Globus pallidus (tissue), 1 donor: ENCODE measurements at regions not wholly inside any gene's neighbourhood (a gene's known extent, or its start where the extent isn't known, plus 50 kb on each side); places are given as distances from the start of the nearest gene placed in this dataset.
"Not testable (repeated sequence)": the region's sequence is repeated elsewhere in the genome, so short reads cannot be mapped to it uniquely, and the experiment has no call there.

Experiments
- DNase-seq: peaks from one replicate; pipeline ENCODE4 v3.0.0-alpha.2; 2015; ENCODE audit warnings: low spot score

- no peak for DNase-seq
Observed at GRCh38 chr20:48231253-48231930, 446.1 kb upstream of the SULF2 start.

GRCh38 chr20:48230216-48230615 lies 444.9 kb upstream of the SULF2 start:
- DNase-seq = no peak

- DNase-seq = no peak
Observed at GRCh38 chr20:48227381-48227780, 442.1 kb upstream of the SULF2 start.

GRCh38 chr20:48226642-48227041 lies 441.4 kb upstream of the SULF2 start:
- no peak for DNase-seq

GRCh38 chr20:48224533-48225050 lies 439.3 kb upstream of the SULF2 start:
- DNase-seq = no peak

- no peak for DNase-seq
Observed at GRCh38 chr20:48223715-48224114, 438.4 kb upstream of the SULF2 start.

GRCh38 chr20:48222595-48223180 lies 437.4 kb upstream of the SULF2 start:
- no peak for DNase-seq

GRCh38 chr20:48220033-48220633 lies 434.9 kb upstream of the SULF2 start:
- no peak for DNase-seq

GRCh38 chr20:48219306-48219705 lies 434.0 kb upstream of the SULF2 start:
- DNase-seq = no peak

- DNase-seq = no peak
Observed at GRCh38 chr20:48217190-48217589, 431.9 kb upstream of the SULF2 start.

- DNase-seq = no peak
Observed at GRCh38 chr20:48215536-48215935, 430.3 kb upstream of the SULF2 start.

- DNase-seq = no peak
Observed at GRCh38 chr20:48214601-48215000, 429.3 kb upstream of the SULF2 start.

- not testable (repeated sequence) for DNase-seq
Observed at GRCh38 chr20:48213635-48214034, 428.4 kb upstream of the SULF2 start.

- DNase-seq = no peak
Observed at GRCh38 chr20:48212806-48213509, 427.7 kb upstream of the SULF2 start.

- no peak for DNase-seq
Observed at GRCh38 chr20:48211847-48212246, 426.6 kb upstream of the SULF2 start.

- DNase-seq = no peak
Observed at GRCh38 chr20:48211238-48211637, 426.0 kb upstream of the SULF2 start.

- no peak for DNase-seq
Observed at GRCh38 chr20:48210111-48211027, 425.1 kb upstream of the SULF2 start.

GRCh38 chr20:48209102-48209501 lies 423.8 kb upstream of the SULF2 start:
- no peak for DNase-seq

- no peak for DNase-seq
Observed at GRCh38 chr20:48208176-48208575, 422.9 kb upstream of the SULF2 start.

GRCh38 chr20:48207505-48207904 lies 422.2 kb upstream of the SULF2 start:
- no peak for DNase-seq

- no peak for DNase-seq
Observed at GRCh38 chr20:48205786-48206185, 420.5 kb upstream of the SULF2 start.
